ENCODE measurements at regions not wholly inside any gene's neighbourhood (a gene's known extent, or its start where the extent isn't known, plus 50 kb on each side); places are given as distances from the start of the nearest gene placed in this dataset.

DNA sequence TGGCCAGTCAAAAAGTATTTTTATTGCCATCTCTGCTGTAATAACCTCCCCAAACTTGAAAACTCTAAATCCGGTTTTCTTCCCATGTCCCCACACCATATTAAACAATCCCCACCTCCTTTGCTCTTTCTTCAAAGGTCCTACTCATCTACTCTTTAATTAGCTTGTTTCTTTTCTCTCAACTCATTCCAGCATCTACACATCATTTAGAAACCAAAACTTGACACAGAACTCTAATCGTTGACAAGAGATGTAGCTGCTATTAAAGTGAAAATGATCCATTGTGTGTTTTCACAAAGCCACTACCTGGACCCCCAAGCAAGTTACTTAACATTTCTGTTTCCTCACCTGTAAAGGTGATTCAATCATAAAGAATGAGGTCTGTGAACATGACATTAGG is 436.3 kb upstream of the NPVF start:
- H3K9me3 ChIP-seq (ENCODE audit: insufficient read depth, low read length) = no peaks in the 10 kb centered on the region
- no peaks in the 10 kb centered on the region for H3K27me3 ChIP-seq (ENCODE audit: insufficient read depth, insufficient read length)
- TF ChIP-seq SUZ12 (IDR thresholded peaks at IDR 0.05; ENCODE audit: extremely low read depth, insufficient read depth, insufficient read length) = no peak
- no peak for TF ChIP-seq YY1 (IDR thresholded peaks at IDR 0.05; ENCODE audit: insufficient read depth, insufficient read length)
- no peak for TF ChIP-seq ZNF274 (IDR thresholded peaks at IDR 0.05; ENCODE audit: low read depth, low read length)
- no peak for DNase-seq (ENCODE audit: low read depth, low spot score)
- H3K4me1 ChIP-seq (ENCODE audit: insufficient read depth, insufficient read length) = no peaks in the 10 kb centered on the region
- no peak overlapping the region for H3K4me3 ChIP-seq (ENCODE audit: insufficient read length, low read depth)
- H3K9ac ChIP-seq (ENCODE audit: insufficient read length, low read depth) = no peak overlapping the region
- no peaks in the 10 kb centered on the region for H3K36me3 ChIP-seq (ENCODE audit: insufficient read depth, insufficient read length, low read length)

DNA sequence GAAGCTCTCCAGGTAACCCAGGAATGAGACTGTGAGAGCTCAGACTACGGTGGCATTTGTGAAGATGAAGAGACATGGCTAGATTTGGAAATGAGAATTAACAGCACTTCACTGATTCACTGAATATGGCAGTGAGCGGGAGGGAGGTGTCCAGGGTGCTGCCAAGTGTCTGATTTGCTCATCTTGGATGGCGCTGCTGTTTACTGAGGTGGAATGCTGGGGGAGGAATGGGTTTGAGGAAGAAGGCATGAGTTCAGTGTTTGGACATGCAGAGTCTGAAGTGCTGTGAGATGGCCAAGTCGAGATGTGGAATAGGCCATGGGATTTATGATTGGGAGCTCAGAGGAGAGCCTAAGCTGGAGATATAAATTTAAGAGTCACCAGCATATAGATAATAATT is 437.1 kb upstream of the NPVF start:
- H3K9ac ChIP-seq (ENCODE audit: insufficient read length, low read depth) = no peak overlapping the region
- TF ChIP-seq YY1 (IDR thresholded peaks at IDR 0.05; ENCODE audit: insufficient read depth, insufficient read length) (no peak), ZNF274 (IDR thresholded peaks at IDR 0.05; ENCODE audit: low read depth, low read length) (no peak), SUZ12 (IDR thresholded peaks at IDR 0.05; ENCODE audit: extremely low read depth, insufficient read depth, insufficient read length) (no peak)

DNA sequence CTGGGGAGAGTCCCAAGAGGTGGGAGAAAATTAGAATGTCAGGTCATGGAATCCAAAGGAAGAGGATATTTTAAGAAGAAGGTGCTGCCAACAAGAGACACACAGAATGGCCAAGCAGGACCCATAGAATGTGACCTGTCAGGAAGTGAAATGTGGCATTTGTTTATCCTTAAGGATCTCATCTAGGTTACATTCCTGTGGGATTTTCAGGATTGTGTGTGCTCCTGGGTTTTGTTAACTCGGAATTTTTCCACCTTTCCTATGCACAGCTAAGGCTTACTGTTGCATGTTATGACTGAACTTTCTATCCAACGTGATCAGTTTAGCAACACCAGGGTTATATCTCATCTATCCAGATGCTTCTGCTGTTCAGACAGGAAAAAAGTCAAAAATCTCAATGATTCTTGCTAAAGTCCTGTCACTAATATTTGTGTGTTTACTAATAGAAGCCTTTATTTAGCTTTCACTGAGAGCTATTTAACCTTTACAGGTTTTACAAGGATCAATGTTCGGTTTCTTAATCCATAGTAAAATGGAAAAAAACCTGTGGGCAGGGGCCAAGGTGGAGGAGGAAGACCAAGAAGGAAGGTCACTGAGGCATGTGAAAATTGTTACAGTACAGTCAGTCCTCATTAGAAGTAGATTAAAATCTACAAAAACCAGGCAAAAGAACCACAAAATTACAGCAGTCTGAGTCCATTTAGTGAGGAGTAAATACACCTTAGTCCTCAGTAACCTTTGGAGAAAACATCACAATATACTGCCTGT is 437.8 kb upstream of the NPVF start:
- Histone ChIP-seq H3K4me1 (ENCODE audit: insufficient read depth, insufficient read length) (no peaks in the 10 kb centered on the region), H3K4me3 (ENCODE audit: insufficient read length, low read depth) (no peak overlapping the region), H3K27me3 (ENCODE audit: insufficient read depth, insufficient read length) (no peaks in the 10 kb centered on the region), H3K36me3 (ENCODE audit: insufficient read depth, insufficient read length, low read length) (no peaks in the 10 kb centered on the region), H3K9ac (ENCODE audit: insufficient read length, low read depth) (no peak overlapping the region), H3K9me3 (ENCODE audit: insufficient read depth, low read length) (no peaks in the 10 kb centered on the region)
- no peak for DNase-seq (ENCODE audit: low read depth, low spot score)
- no peak for TF ChIP-seq SUZ12 (IDR thresholded peaks at IDR 0.05; ENCODE audit: extremely low read depth, insufficient read depth, insufficient read length)
- no peak for TF ChIP-seq ZNF274 (IDR thresholded peaks at IDR 0.05; ENCODE audit: low read depth, low read length)
- no peak for TF ChIP-seq YY1 (IDR thresholded peaks at IDR 0.05; ENCODE audit: insufficient read depth, insufficient read length)

More for the DNA sequence above, 437.1 kb upstream of the NPVF start:
- H3K27me3 ChIP-seq (ENCODE audit: insufficient read depth, insufficient read length) = no peaks in the 10 kb centered on the region
- H3K4me3 ChIP-seq (ENCODE audit: insufficient read length, low read depth) = no peak overlapping the region
- DNase-seq (ENCODE audit: low read depth, low spot score) = no peak
- H3K4me1 ChIP-seq (ENCODE audit: insufficient read depth, insufficient read length) = no peaks in the 10 kb centered on the region
- H3K9me3 ChIP-seq (ENCODE audit: insufficient read depth, low read length) = no peaks in the 10 kb centered on the region
- no peaks in the 10 kb centered on the region for H3K36me3 ChIP-seq (ENCODE audit: insufficient read depth, insufficient read length, low read length)

DNA sequence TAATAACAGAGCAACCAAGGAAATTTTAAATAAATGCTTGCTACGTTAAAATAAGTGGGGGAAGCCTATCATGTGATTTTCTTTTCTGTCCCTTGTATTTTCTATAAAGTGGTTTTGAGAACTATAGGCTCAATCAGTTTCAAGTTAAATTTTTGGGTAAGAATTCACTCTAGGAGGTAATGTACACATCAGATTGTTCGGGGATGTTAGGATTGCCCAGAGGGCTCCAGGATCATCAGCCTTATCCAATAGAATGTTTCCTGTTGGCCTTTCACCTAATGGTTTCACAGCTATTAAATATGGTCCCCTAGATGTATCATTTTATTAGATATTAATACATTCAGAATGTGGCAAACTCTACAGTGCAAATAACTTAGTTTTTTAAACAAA is 438.4 kb upstream of the NPVF start:
- H3K4me3 ChIP-seq (ENCODE audit: insufficient read length, low read depth) = no peak overlapping the region
- H3K27me3 ChIP-seq (ENCODE audit: insufficient read depth, insufficient read length) = no peaks in the 10 kb centered on the region
- no peak for TF ChIP-seq ZNF274 (IDR thresholded peaks at IDR 0.05; ENCODE audit: low read depth, low read length)
- no peak for TF ChIP-seq SUZ12 (IDR thresholded peaks at IDR 0.05; ENCODE audit: extremely low read depth, insufficient read depth, insufficient read length)
- TF ChIP-seq YY1 (IDR thresholded peaks at IDR 0.05; ENCODE audit: insufficient read depth, insufficient read length) = no peak
- no peaks in the 10 kb centered on the region for H3K36me3 ChIP-seq (ENCODE audit: insufficient read depth, insufficient read length, low read length)
- H3K9ac ChIP-seq (ENCODE audit: insufficient read length, low read depth) = no peak overlapping the region
- no peaks in the 10 kb centered on the region for H3K9me3 ChIP-seq (ENCODE audit: insufficient read depth, low read length)
- H3K4me1 ChIP-seq (ENCODE audit: insufficient read depth, insufficient read length) = no peaks in the 10 kb centered on the region
- no peak for DNase-seq (ENCODE audit: low read depth, low spot score)

DNA sequence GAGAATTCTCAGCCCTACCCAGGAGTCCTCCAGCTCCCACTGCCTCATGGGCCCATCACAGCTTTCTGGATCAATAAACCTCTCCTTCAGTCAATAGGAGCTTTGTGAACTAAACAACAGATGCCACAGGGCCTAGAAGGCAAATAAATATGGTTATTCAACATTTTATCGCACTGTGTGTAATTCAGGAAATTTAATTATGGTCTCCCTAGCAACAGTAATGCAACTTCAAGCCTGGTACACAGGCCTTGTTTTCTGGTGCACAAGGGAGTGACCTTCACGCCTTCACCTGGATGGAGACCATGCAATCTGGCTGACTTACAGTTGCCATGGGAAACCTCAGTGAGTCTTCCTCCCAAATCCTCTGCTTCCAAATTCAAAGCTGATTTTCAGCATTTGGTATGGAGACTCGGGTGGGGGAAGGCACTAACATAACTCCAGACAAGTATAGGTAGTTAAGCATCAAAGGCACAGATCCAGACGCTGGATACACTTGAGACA is 441.0 kb upstream of the NPVF start:
- no peak for DNase-seq (ENCODE audit: low read depth, low spot score)
- Histone ChIP-seq H3K4me3 (ENCODE audit: insufficient read length, low read depth) (no peak overlapping the region), H3K4me1 (ENCODE audit: insufficient read depth, insufficient read length) (no peaks in the 10 kb centered on the region), H3K36me3 (ENCODE audit: insufficient read depth, insufficient read length, low read length) (no peaks in the 10 kb centered on the region), H3K9me3 (ENCODE audit: insufficient read depth, low read length) (no peaks in the 10 kb centered on the region), H3K9ac (ENCODE audit: insufficient read length, low read depth) (no peak overlapping the region), H3K27me3 (ENCODE audit: insufficient read depth, insufficient read length) (no peaks in the 10 kb centered on the region)
- TF ChIP-seq YY1 (IDR thresholded peaks at IDR 0.05; ENCODE audit: insufficient read depth, insufficient read length) (no peak), ZNF274 (IDR thresholded peaks at IDR 0.05; ENCODE audit: low read depth, low read length) (no peak), SUZ12 (IDR thresholded peaks at IDR 0.05; ENCODE audit: extremely low read depth, insufficient read depth, insufficient read length) (no peak)

DNA sequence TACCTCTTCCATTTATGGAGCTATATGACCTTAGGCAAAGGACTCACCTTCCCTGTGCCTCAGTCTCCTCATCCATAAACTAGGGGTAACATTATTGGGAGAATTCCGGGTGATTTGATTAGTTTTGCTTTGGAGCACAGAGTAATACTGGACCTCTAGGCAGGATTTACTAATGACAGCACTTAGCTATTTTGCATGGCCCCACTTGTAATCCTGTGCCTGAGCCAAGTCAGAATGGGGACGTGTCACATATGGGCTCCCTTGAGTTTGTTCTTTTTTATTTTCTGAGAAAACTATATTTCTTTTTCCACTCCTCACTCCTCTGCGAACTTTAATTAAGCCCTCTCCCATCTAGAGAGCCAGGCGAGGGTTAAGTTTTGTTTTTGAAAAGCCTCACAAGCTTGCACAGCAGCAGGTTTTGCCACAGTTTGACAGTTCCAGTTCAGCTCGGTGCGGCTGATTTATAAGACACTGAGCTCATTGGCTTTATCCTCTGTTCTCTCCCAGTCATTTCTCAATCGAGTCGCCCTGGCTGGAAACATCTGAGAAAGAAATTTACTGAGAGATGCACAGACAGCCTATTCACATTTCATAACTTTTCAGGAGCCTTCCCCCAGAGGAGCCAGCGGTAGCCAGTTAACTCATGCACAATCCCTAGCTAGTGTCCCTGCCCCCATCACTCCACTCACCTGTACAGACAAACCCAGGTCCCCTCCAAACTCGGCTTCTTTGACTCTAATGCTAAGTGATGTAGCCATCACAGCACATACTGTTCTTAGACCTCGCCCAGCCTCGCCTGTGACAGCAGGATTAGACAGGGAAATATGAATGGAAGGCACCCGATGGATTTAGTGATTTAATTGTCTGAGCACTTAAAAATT is 441.9 kb upstream of the NPVF start:
- DNase-seq (ENCODE audit: low read depth, low spot score) = no peak
- no peak for TF ChIP-seq YY1 (IDR thresholded peaks at IDR 0.05; ENCODE audit: insufficient read depth, insufficient read length)
- TF ChIP-seq ZNF274 (IDR thresholded peaks at IDR 0.05; ENCODE audit: low read depth, low read length) = no peak
- TF ChIP-seq SUZ12 (IDR thresholded peaks at IDR 0.05; ENCODE audit: extremely low read depth, insufficient read depth, insufficient read length) = no peak
- H3K4me3 ChIP-seq (ENCODE audit: insufficient read length, low read depth) = no peak overlapping the region
- H3K9ac ChIP-seq (ENCODE audit: insufficient read length, low read depth) = no peak overlapping the region
- H3K4me1 ChIP-seq (ENCODE audit: insufficient read depth, insufficient read length) = no peaks in the 10 kb centered on the region
- H3K9me3 ChIP-seq (ENCODE audit: insufficient read depth, low read length) = no peaks in the 10 kb centered on the region
- H3K27me3 ChIP-seq (ENCODE audit: insufficient read depth, insufficient read length) = no peaks in the 10 kb centered on the region
- no peaks in the 10 kb centered on the region for H3K36me3 ChIP-seq (ENCODE audit: insufficient read depth, insufficient read length, low read length)

DNA sequence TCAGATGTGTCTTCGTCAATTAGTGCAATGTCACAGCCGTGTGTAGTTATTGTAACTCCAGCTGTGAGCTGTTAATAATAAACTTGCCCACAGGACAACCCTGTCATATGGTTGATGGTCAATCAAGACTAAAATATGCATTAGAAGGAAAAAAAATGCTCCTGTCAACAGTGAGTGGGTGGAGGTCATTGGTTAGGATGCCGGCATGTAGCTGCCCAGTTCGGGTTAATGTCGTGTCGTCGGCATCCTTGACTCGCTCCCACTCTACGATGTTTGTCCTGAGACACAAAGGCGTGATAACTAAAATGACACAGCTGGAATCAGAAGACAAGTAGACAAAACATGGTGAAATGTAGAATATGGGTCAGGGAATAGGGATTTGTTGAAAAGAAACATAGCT is 442.8 kb upstream of the NPVF start:
- H3K27me3 ChIP-seq (ENCODE audit: insufficient read depth, insufficient read length) = no peaks in the 10 kb centered on the region
- no peak for DNase-seq (ENCODE audit: low read depth, low spot score)
- TF ChIP-seq ZNF274 (IDR thresholded peaks at IDR 0.05; ENCODE audit: low read depth, low read length) = no peak
- no peak for TF ChIP-seq SUZ12 (IDR thresholded peaks at IDR 0.05; ENCODE audit: extremely low read depth, insufficient read depth, insufficient read length)
- TF ChIP-seq YY1 (IDR thresholded peaks at IDR 0.05; ENCODE audit: insufficient read depth, insufficient read length) = no peak
- no peaks in the 10 kb centered on the region for H3K9me3 ChIP-seq (ENCODE audit: insufficient read depth, low read length)
- no peak overlapping the region for H3K9ac ChIP-seq (ENCODE audit: insufficient read length, low read depth)
- H3K4me1 ChIP-seq (ENCODE audit: insufficient read depth, insufficient read length) = no peaks in the 10 kb centered on the region
- no peak overlapping the region for H3K4me3 ChIP-seq (ENCODE audit: insufficient read length, low read depth)
- no peaks in the 10 kb centered on the region for H3K36me3 ChIP-seq (ENCODE audit: insufficient read depth, insufficient read length, low read length)

Measured in NT2/D1 (cell line).